ENCODE measurements at regions not wholly inside any gene's neighbourhood (a gene's known extent, or its start where the extent isn't known, plus 50 kb on each side); places are given as distances from the start of the nearest gene placed in this dataset.

DNA sequence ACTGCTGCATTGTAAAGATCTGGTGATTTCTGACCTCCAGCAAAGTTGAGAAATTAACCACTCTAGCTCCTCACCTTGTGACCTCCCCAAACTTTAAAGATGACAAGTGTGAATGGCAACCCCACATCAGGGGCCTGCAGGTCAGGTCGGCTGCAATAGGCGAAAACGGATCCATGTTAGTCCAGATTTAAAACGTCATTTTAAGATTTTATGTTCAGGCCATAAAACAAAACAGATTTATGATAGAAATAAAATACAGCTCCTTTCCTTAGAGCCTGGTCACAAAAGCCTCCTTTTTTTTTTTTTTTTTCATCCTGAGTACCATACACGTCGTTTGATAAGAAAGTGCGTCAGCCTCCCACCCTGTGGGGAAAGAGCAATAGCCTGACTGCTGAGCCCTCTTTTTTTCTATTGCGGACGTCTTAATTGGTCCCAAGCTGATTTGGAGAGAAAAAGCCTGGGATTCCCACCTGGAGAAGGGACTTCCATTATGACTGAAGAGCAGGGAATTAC, 519.2 kb upstream of the NOX3 start:
- TF ChIP-seq, protein P1, sequence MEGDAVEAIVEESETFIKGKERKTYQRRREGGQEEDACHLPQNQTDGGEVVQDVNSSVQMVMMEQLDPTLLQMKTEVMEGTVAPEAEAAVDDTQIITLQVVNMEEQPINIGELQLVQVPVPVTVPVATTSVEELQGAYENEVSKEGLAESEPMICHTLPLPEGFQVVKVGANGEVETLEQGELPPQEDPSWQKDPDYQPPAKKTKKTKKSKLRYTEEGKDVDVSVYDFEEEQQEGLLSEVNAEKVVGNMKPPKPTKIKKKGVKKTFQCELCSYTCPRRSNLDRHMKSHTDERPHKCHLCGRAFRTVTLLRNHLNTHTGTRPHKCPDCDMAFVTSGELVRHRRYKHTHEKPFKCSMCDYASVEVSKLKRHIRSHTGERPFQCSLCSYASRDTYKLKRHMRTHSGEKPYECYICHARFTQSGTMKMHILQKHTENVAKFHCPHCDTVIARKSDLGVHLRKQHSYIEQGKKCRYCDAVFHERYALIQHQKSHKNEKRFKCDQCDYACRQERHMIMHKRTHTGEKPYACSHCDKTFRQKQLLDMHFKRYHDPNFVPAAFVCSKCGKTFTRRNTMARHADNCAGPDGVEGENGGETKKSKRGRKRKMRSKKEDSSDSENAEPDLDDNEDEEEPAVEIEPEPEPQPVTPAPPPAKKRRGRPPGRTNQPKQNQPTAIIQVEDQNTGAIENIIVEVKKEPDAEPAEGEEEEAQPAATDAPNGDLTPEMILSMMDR (IDR thresholded peaks at IDR 0.05; ENCODE audit: low read length), result no peak
- TF ChIP-seq EZH2 (optimal IDR thresholded peaks at IDR 0.05; ENCODE audit: low read depth, low read length) (no peak), EZH2phosphoT487 (IDR thresholded peaks at IDR 0.05; ENCODE audit: low read length) (no peak)
